H9 (cell line): ENCODE measurements at regions not wholly inside any gene's neighbourhood (a gene's known extent, or its start where the extent isn't known, plus 50 kb on each side); places are given as distances from the start of the nearest gene placed in this dataset.

Experiments used
- DNase-seq: peaks from one replicate; pipeline ENCODE4 v3.0.0-alpha.2; 2017
- H2AFZ ChIP-seq: one replicate; pipeline ENCODE4 v1.6.1; 2013; ENCODE audit warnings: mild to moderate bottlenecking, low read length, control low read depth, moderate library complexity
- H2AK5ac ChIP-seq: 2 replicates; pipeline ENCODE4 v1.6.1; 2013; ENCODE audit warnings: low read length, control low read depth, mixed read lengths; ENCODE audit not compliant: insufficient read length
- H2BK120ac ChIP-seq: one replicate; pipeline ENCODE4 v1.6.1; 2013; ENCODE audit warnings: low read depth, mild to moderate bottlenecking, low read length, control low read depth, inconsistent platforms; ENCODE audit not compliant: poor library complexity, severe bottlenecking
- H2BK12ac ChIP-seq: 2 replicates; pipeline ENCODE4 v1.6.1; 2013; ENCODE audit warnings: low read length, control low read depth, mixed read lengths, low read depth; ENCODE audit not compliant: insufficient read length
- H2BK15ac ChIP-seq: 2 replicates; pipeline ENCODE4 v1.6.1; 2013; ENCODE audit warnings: low read depth, low read length, control low read depth
- H2BK20ac ChIP-seq: one replicate; pipeline ENCODE4 v1.6.1; 2013; ENCODE audit warnings: low read depth, mild to moderate bottlenecking, low read length, control low read depth, inconsistent platforms; ENCODE audit not compliant: poor library complexity, severe bottlenecking
- H2BK5ac ChIP-seq: 2 replicates; pipeline ENCODE4 v1.6.1; 2013; ENCODE audit warnings: low read length, control low read depth, mixed read lengths; ENCODE audit not compliant: insufficient read length
- H3K14ac ChIP-seq: 2 replicates; pipeline ENCODE4 v1.6.1; 2013; ENCODE audit warnings: low read length, control low read depth; ENCODE audit not compliant: insufficient read depth
- H3K18ac ChIP-seq: 2 replicates; pipeline ENCODE4 v1.6.1; 2013; ENCODE audit warnings: low read depth, mild to moderate bottlenecking, mixed read lengths, low read length, control low read depth; ENCODE audit not compliant: insufficient read length
- H3K23ac ChIP-seq: 2 replicates; pipeline ENCODE4 v1.6.1; 2013; ENCODE audit warnings: low read length, control low read depth, mixed read lengths, low read depth; ENCODE audit not compliant: insufficient read length
- H3K23me2 ChIP-seq: 2 replicates; pipeline ENCODE4 v1.6.1; 2013; ENCODE audit warnings: low read depth, mild to moderate bottlenecking, mixed read lengths, low read length, control low read depth; ENCODE audit not compliant: insufficient read length, poor library complexity, severe bottlenecking
- H3K27ac ChIP-seq: 2 replicates; pipeline ENCODE4 v1.5.1; 2013; ENCODE audit warnings: low read length, control low read depth, mixed read lengths, low read depth; ENCODE audit not compliant: insufficient read length
- H3K27me3 ChIP-seq: 2 replicates; pipeline ENCODE4 v1.6.1; 2013; ENCODE audit warnings: low read length, control low read depth, inconsistent platforms; ENCODE audit not compliant: insufficient read depth
- H3K4ac ChIP-seq: 2 replicates; pipeline ENCODE4 v1.6.1; 2013; ENCODE audit warnings: low read depth, mild to moderate bottlenecking, control low read depth, inconsistent platforms, low read length, moderate library complexity
- H3K4me1 ChIP-seq: 2 replicates; pipeline ENCODE4 v1.6.1; 2013; ENCODE audit warnings: low read length, control low read depth, inconsistent platforms; ENCODE audit not compliant: insufficient read depth
- H3K4me2 ChIP-seq: 2 replicates; pipeline ENCODE4 v1.6.1; 2013; ENCODE audit warnings: low read length, control low read depth, mixed read lengths; ENCODE audit not compliant: insufficient read length, insufficient read depth
- H3K56ac ChIP-seq: 2 replicates; pipeline ENCODE4 v1.6.1; 2013; ENCODE audit warnings: low read depth, mild to moderate bottlenecking, mixed read lengths, low read length, control low read depth; ENCODE audit not compliant: insufficient read length
- H3K79me1 ChIP-seq: 2 replicates; pipeline ENCODE4 v1.6.1; 2013; ENCODE audit warnings: low read depth, mild to moderate bottlenecking, moderate library complexity, low read length, control low read depth, inconsistent platforms; ENCODE audit not compliant: insufficient read depth, poor library complexity, severe bottlenecking
- H3K79me2 ChIP-seq: 2 replicates; pipeline ENCODE4 v1.6.1; 2013; ENCODE audit warnings: low read length, control low read depth, inconsistent platforms; ENCODE audit not compliant: insufficient read depth
- H3K9ac ChIP-seq: 2 replicates; pipeline ENCODE4 v1.6.1; 2013; ENCODE audit warnings: low read length, control low read depth, mixed read lengths; ENCODE audit not compliant: insufficient read length; ENCODE audit errors: extremely low read depth
- H3K9me3 ChIP-seq: one replicate; pipeline ENCODE4 v1.6.1; 2013; ENCODE audit warnings: low read depth, low read length, inconsistent platforms; ENCODE audit not compliant: control insufficient read depth
- H3T11ph ChIP-seq: one replicate; pipeline ENCODE4 v1.6.1; 2013; ENCODE audit warnings: mild to moderate bottlenecking, low read length, control low read depth, inconsistent platforms
- H4K20me1 ChIP-seq: one replicate; pipeline ENCODE4 v1.6.1; 2013; ENCODE audit not compliant: control insufficient read depth, insufficient read length, insufficient read depth
- H4K5ac ChIP-seq: 2 replicates; pipeline ENCODE4 v1.6.1; 2013; ENCODE audit warnings: low read depth, mild to moderate bottlenecking, mixed read lengths, low read length, control low read depth; ENCODE audit not compliant: insufficient read length
- H4K8ac ChIP-seq: replicated peaks from 2 replicates; pipeline ENCODE4 v1.6.1; 2013; ENCODE audit warnings: low read length, control low read depth, mixed read lengths, low read depth; ENCODE audit not compliant: insufficient read length
- H4K91ac ChIP-seq: 2 replicates; pipeline ENCODE4 v1.6.1; 2013; ENCODE audit warnings: low read depth, mild to moderate bottlenecking, moderate library complexity, mixed read lengths, low read length, control low read depth; ENCODE audit not compliant: insufficient read length
- H3K27ac Mint-ChIP-seq, 3 experiments: 2 replicates in 2 of 3; 3 replicates in 1 of 3; pipeline ENCODE4 v1.8.0; 2020 to 2021; ENCODE audit warnings: mixed read lengths in 3 of 3, mild to moderate bottlenecking in 1 of 3, moderate library complexity in 1 of 3
- H3K27me3 Mint-ChIP-seq: 2 replicates; pipeline ENCODE4 v1.8.0; 2021; ENCODE audit warnings: low read depth, mild to moderate bottlenecking, moderate library complexity, mixed read lengths
- H3K36me3 Mint-ChIP-seq, 3 experiments: 2 replicates in 2 of 3; 3 replicates in 1 of 3; pipeline ENCODE4 v1.8.0; 2020 to 2021; ENCODE audit warnings: low read depth in 3 of 3, mixed read lengths in 3 of 3; ENCODE audit not compliant: insufficient read depth in 1 of 3
- H3K4me1 Mint-ChIP-seq, 2 experiments: 2 replicates each; pipeline ENCODE4 v1.8.0; 2020; ENCODE audit warnings: mixed read lengths in 2 of 2
- H3K4me3 Mint-ChIP-seq, 2 experiments: 2 replicates in 1 of 2; 3 replicates in 1 of 2; pipeline ENCODE4 v1.8.0; 2020 to 2021; ENCODE audit warnings: mild to moderate bottlenecking in 2 of 2, mixed read lengths in 2 of 2, moderate library complexity in 1 of 2
- H3K9me3 Mint-ChIP-seq, 2 experiments: 2 replicates in 1 of 2; 3 replicates in 1 of 2; pipeline ENCODE4 v1.8.0; 2020; ENCODE audit warnings: mild to moderate bottlenecking in 2 of 2, mixed read lengths in 2 of 2, moderate library complexity in 1 of 2
- CTCF ChIP-seq: fragments of 200-600 bp; sonication (generic); conservative IDR thresholded peaks from 3 replicates; pipeline ENCODE4 v1.8.0; 2021; ENCODE audit warnings: antibody characterized with exemption, mild to moderate bottlenecking
- WGBS: extraction: QIAGEN DNeasy Blood & Tissue Kit; methylation state at CpG from one replicate; pipeline ENCODE4 v1.1.7; 2013; ENCODE audit warnings: missing lambda C conversion rate, low lambda C conversion rate, mixed read lengths; ENCODE audit not compliant: insufficient read length; ENCODE audit errors: extremely low coverage; 5-methylcytosine and 5-hydroxymethylcytosine counted together

- no peaks in the 10 kb centered on the region for H3K9me3 ChIP-seq
- no peak overlapping the region for H4K8ac ChIP-seq
- H3K23ac ChIP-seq = no peak overlapping the region
- H3T11ph ChIP-seq = no peak overlapping the region
- no peak overlapping the region; the same call in 1 of the 2 replicates for H3K14ac ChIP-seq
- H3K36me3 Mint-ChIP-seq = no peaks in the 10 kb centered on the region
- no peaks in the 10 kb centered on the region for H3K79me2 ChIP-seq
- no peak overlapping the region for H3K4me3 Mint-ChIP-seq
- H2AK5ac ChIP-seq = no peak overlapping the region
- H3K9ac ChIP-seq = no peak overlapping the region
- no peak overlapping the region for H2BK5ac ChIP-seq
- TF ChIP-seq CTCF = no peak
- H4K20me1 ChIP-seq = no peaks in the 10 kb centered on the region
- H3K4me1 ChIP-seq = no peaks in the 10 kb centered on the region
- H3K4ac ChIP-seq = no peak overlapping the region
- no peak overlapping the region for H3K27ac ChIP-seq
- H3K27me3 ChIP-seq = no peaks in the 10 kb centered on the region
- no peaks in the 10 kb centered on the region for H3K79me1 ChIP-seq
- H3K27me3 Mint-ChIP-seq = no peaks in the 10 kb centered on the region
- H2BK20ac ChIP-seq = no peak overlapping the region
- no peak overlapping the region for H2BK120ac ChIP-seq
- no peaks in the 10 kb centered on the region for H3K23me2 ChIP-seq
- H2BK15ac ChIP-seq = no peak overlapping the region
- no CpG with 5 or more reads among the region's 9 CpGs for WGBS
- H3K4me1 Mint-ChIP-seq = peaks cover 9 to 10% of the 10 kb centered on the region in 2 experiments
- no peak overlapping the region for H4K5ac ChIP-seq
- H3K27ac Mint-ChIP-seq = peak overlapping the region in 1 of 3 experiments; percentile 41; a peak in 2 of 7 replicates
- H2AFZ ChIP-seq = no peak overlapping the region
- no peak overlapping the region for H3K18ac ChIP-seq
- no peak overlapping the region for H3K4me2 ChIP-seq
- H3K56ac ChIP-seq = no peak overlapping the region
- H4K91ac ChIP-seq = no peak overlapping the region
- H3K9me3 Mint-ChIP-seq = no peaks in the 10 kb centered on the region
- H2BK12ac ChIP-seq = no peak overlapping the region
- DNase-seq = no peak
Observed at GRCh38 chr15:31776039-31776438, 254.3 kb upstream of the CHRNA7 start.
